GM19351 (cell line): ENCODE measurements at regions not wholly inside any gene's neighbourhood (a gene's known extent, or its start where the extent isn't known, plus 50 kb on each side); places are given as distances from the start of the nearest gene placed in this dataset.

Experiments used
- ATAC-seq: cut with Tn5 transposase; IDR thresholded peaks from one replicate; pipeline ENCODE4 v1.9.1; 2021; ENCODE audit warnings: mild to moderate bottlenecking, moderate library complexity; ENCODE audit not compliant: unreplicated experiment

GRCh38 chr10:3549118-3549517 is 235.9 kb downstream of the KLF6 start:
- no peak for ATAC-seq

- no peak for ATAC-seq
These were observed 236.3 kb downstream of the KLF6 start for GRCh38 chr10:3548702-3549101.

DNA sequence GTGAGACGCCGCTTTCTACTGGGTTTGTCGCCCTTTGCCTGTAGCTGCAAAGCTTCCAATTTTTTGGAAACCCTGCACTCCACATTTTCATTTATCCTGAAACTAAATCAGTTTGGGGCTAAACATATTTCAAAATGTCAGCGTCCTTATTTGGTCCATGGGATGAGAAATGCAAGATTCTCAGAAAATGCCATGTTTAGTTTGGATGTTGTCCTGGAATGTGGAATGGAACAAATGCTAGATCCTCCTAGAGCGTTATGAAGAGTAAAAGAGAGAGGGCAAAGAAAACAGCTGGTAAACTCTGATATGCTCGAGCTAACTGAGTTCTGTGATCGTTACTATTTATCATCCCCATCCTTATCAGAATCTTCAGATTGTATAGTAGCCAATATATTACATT is 236.9 kb downstream of the KLF6 start:
- no peak for ATAC-seq

DNA sequence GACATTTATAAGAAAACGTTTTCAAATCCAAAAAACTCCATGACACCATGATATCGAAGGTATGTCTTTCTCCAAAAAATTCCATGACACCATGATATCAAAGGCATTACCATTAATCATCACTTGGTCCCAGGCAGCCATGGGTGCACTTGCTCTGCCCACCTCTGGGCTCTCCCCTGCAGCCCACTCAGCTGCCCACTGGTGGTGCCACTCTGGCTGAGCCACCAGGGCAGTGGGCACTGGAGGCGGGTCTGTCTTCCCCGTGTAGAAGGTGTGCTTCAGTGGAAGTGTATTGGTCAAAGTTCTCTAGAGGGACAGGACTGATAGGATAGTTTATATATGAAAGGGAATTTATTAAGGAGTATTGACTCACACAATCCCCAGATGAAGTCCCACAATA is 240.4 kb downstream of the KLF6 start:
- ATAC-seq, result no peak

- ATAC-seq, result no peak
These were observed 242.8 kb downstream of the KLF6 start for GRCh38 chr10:3542185-3542611.

DNA sequence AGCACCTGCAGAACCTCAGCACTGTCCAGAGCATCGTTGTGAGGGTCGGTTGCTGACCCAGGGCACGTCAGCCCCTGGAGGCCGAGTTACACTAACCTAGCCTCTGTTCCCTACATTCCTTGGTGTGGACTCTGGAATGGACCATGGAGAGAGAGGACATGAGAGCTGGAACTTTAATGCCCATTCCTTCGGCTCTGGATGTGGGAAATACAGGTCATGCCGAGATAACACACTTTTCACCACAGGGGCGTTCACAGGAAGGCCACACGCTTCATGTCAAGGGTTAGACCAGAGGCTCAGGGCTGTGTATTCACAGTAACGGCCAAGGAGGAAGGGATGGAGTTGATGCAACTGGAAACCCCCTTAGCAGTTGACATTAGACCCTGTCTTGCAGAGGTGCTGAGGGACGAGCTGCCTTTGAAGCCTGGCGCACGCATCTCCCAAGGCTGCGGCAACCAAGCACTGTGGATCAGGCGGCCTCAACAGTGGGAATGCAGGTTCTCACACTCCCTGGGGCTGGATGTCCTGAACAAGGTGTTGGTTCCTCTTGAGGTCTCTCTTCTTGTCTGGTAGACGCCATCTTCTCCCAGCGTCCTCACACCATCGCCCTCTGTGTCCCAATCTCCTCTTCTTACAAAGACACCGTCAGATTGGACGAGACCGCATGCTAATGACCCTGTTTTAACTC is 245.2 kb downstream of the KLF6 start:
- ATAC-seq, result no peak

- no peak for ATAC-seq
These were observed 246.1 kb downstream of the KLF6 start for GRCh38 chr10:3538656-3539531.

- ATAC-seq, result no peak
These were observed 246.7 kb downstream of the KLF6 start for GRCh38 chr10:3538291-3538655.

- ATAC-seq, result no peak
These were observed 247.5 kb downstream of the KLF6 start for GRCh38 chr10:3537518-3537917.

GRCh38 chr10:3535001-3535400 is 250.0 kb downstream of the KLF6 start:
- no peak for ATAC-seq

DNA sequence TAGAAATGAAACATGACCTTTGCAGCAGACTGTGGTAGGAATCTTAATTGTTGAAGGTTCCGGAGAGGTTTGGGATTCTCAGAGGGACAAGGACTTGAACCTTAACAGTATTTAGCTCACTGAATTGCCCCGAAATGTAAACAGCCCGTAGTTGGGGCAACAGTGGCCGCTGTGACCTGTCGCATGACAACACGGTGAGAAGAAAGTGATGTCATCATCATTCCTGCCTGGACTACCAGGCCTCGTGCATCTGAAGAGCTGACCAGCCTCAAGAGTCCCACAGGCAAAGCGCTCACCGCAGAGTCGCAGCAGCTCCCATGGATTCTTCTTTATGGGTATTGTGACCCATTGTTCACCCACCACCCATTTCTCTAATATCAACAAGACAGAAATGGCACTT is 250.6 kb downstream of the KLF6 start:
- no peak for ATAC-seq

DNA sequence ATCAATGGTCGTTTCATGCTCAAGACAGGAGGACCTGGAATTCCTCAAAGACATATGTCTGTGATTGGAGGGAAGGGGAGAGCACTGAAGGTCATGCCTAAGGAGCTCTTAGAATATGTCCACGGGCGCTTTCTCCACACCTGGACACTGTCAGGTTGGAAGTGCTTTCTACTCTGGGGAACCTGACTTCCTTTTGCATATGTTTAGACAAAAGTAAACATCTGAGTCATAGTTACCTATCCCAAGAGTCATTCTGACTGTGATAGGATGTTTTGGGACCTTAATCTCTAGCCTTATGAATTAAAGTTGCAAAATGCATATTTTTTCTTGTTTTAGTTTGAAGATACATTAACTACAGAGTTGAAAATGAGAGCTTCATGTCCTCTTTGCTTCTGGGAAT is 251.7 kb downstream of the KLF6 start:
- ATAC-seq, result no peak

- no peak for ATAC-seq
These were observed 252.4 kb downstream of the KLF6 start for GRCh38 chr10:3532644-3533043.

DNA sequence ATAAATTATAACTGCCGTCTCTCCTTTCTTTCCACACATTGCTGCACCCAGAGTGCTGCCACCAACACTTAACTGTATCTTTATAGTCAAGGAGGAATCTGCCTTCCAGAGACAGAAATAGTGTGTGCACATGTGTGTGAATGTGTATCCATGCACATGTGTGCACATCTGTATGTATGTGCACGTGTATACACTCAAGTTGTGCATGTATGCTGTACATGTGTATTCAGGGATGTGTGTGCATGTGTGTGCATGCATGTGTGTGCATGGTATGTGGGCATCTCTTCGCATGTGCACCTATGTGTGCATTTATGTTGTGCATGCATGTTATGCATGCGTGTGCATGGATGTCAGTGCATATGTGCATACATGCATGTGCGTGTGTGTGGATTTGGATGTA is 253.3 kb downstream of the KLF6 start:
- ATAC-seq, result no peak

- ATAC-seq, result no peak
These were observed 254.0 kb downstream of the KLF6 start for GRCh38 chr10:3530783-3531645.

DNA sequence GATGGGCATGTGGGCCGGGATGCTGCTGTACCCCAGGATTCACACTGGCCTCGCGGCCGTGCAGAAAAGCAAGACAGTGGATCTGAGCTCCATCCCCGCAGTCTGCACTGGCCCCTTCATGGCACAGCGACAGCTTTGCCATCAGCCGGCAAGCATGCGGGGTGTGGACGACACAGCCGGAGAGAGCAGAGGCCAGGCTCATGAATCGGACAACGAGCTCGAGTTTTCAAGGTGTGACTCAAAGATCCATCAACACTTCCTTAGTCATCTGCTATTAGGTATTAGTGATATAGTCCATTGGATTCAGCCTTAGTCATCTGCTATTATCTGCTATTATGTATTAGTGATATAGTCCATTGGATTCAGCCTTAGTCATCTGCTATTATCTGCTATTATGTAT is 254.7 kb downstream of the KLF6 start:
- ATAC-seq, result no peak

DNA sequence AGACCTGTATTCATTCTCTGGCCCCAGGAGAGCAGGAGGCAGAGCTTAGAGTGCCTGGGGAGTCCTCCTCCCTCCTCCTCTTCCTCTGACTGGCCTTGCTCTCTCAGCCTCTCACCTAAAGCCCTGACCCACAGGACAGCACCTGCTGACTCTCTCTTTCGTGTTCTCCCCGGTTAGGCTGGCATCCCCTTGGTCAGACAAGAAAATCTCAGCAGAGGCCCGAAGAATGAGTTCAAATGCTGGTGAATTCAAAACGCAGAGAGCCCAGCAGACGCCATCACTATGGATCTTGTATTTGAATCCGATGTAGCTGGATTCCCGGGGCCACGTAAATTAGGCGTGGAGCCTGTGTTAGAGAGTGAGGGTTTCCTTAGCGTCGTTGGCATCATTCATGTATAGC is 255.3 kb downstream of the KLF6 start:
- ATAC-seq, result no peak

- ATAC-seq, result no peak
These were observed 256.1 kb downstream of the KLF6 start for GRCh38 chr10:3528823-3529403.

- ATAC-seq, result no peak
These were observed 256.7 kb downstream of the KLF6 start for GRCh38 chr10:3528271-3528670.

DNA sequence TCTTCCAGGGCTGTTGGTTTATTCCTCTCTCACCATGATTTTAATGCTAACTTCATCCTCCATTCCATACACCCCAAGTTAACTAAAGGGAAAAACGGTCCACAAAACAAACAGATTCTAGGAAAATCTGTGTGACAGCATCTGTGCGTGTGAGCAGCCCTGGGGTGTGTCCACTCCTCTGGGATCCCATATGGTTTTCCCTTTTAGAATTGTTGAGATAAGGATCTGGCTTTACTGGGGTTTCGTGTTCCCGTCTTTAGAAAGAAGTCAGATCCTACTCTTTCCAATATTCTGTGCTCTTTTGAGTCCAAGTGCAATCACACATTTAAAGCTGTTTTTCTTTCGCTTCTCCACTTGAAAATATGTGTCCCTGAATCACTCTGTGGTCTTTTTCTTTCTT is 257.1 kb downstream of the KLF6 start:
- ATAC-seq, result no peak
